HL-60 (cell line): ENCODE measurements at regions not wholly inside any gene's neighbourhood (a gene's known extent, or its start where the extent isn't known, plus 50 kb on each side); places are given as distances from the start of the nearest gene placed in this dataset.

ENCODE experiments used
- DNase-seq, 2 experiments: peaks; one replicate each; pipeline ENCODE4 v3.0.0-alpha.2; 2010 to 2020; ENCODE audit warnings: low read depth in 1 of 2, low spot score in 1 of 2
- H3K27ac ChIP-seq: fragments of 250-450 bp; sonication (Bioruptor Pico); replicated peaks from 2 replicates; pipeline ENCODE4 v1.5.1; 2020; ENCODE audit warnings: mild to moderate bottlenecking, moderate library complexity
- H3K27me3 ChIP-seq: fragments of 250-450 bp; sonication (Bioruptor Pico); 2 replicates; pipeline ENCODE4 v1.5.1; 2021; ENCODE audit warnings: mild to moderate bottlenecking, moderate library complexity; ENCODE audit not compliant: insufficient read depth, poor library complexity, severe bottlenecking
- H3K4me3 ChIP-seq: replicated peaks from 2 replicates; pipeline ENCODE4 v1.5.1; 2011; ENCODE audit warnings: mild to moderate bottlenecking, control low read depth, low read length; ENCODE audit not compliant: insufficient read depth
- CTCF ChIP-seq: IDR thresholded peaks from one replicate; pipeline ENCODE4 v1.5.1; 2011; ENCODE audit warnings: low read length, control low read depth, inconsistent platforms; ENCODE audit not compliant: insufficient read depth
- GABPA ChIP-seq: IDR thresholded peaks from 2 replicates; pipeline ENCODE4 v1.6.1; 2012; ENCODE audit warnings: low read depth
- POLR2AphosphoS5 ChIP-seq: IDR thresholded peaks from 2 replicates; pipeline ENCODE4 v1.6.1; 2012; ENCODE audit warnings: low read depth
- SPI1 ChIP-seq: IDR thresholded peaks from 2 replicates; pipeline ENCODE4 v1.6.1; 2012; ENCODE audit warnings: low read depth, mild to moderate bottlenecking, borderline replicate concordance
- TF ChIP-seq, protein P1 (sequence below): IDR thresholded peaks from 2 replicates; pipeline ENCODE4 v1.6.1; 2012; ENCODE audit warnings: low read depth; ENCODE audit not compliant: insufficient replicate concordance

DNA sequence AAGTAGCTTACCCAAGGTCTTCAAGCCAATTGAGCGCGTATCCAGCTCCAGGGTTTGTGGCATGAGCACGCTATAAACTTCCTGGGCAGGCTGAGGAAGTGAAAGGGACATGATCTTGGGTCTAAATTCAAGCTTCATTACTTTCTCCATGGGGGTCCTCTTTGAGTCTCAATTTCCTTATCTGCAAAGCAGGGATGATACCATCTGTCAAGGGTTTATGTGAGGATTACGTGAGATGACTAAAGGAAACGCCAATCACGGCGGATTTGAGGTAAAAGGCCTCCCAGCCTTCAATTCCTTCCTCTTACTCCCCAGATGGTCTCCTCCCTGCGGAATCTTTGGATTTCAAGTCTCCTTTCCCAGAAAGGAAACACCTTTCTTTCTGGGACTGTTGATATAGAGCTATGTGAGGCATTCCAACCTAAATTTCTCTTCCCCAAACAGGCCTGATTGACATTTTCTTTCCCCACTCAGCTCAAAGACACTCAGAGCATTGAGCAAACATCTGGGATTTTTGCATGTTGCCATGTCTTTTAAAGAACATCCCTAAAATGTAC, 474.4 kb downstream of the INSC start:
- H3K27me3 ChIP-seq = no peaks in the 10 kb centered on the region
- H3K4me3 ChIP-seq = no peak overlapping the region
- TF ChIP-seq GABPA (no peak), SPI1 (no peak), POLR2AphosphoS5 (no peak), CTCF (no peak)
- TF ChIP-seq, protein P1, sequence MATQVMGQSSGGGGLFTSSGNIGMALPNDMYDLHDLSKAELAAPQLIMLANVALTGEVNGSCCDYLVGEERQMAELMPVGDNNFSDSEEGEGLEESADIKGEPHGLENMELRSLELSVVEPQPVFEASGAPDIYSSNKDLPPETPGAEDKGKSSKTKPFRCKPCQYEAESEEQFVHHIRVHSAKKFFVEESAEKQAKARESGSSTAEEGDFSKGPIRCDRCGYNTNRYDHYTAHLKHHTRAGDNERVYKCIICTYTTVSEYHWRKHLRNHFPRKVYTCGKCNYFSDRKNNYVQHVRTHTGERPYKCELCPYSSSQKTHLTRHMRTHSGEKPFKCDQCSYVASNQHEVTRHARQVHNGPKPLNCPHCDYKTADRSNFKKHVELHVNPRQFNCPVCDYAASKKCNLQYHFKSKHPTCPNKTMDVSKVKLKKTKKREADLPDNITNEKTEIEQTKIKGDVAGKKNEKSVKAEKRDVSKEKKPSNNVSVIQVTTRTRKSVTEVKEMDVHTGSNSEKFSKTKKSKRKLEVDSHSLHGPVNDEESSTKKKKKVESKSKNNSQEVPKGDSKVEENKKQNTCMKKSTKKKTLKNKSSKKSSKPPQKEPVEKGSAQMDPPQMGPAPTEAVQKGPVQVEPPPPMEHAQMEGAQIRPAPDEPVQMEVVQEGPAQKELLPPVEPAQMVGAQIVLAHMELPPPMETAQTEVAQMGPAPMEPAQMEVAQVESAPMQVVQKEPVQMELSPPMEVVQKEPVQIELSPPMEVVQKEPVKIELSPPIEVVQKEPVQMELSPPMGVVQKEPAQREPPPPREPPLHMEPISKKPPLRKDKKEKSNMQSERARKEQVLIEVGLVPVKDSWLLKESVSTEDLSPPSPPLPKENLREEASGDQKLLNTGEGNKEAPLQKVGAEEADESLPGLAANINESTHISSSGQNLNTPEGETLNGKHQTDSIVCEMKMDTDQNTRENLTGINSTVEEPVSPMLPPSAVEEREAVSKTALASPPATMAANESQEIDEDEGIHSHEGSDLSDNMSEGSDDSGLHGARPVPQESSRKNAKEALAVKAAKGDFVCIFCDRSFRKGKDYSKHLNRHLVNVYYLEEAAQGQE = no peak
- H3K27ac ChIP-seq = no peak overlapping the region
- no peak for DNase-seq

GRCh38 chr11:15590132-15590531, 475.4 kb downstream of the INSC start:
- no peaks in the 10 kb centered on the region for H3K27me3 ChIP-seq
- H3K4me3 ChIP-seq = no peak overlapping the region
- DNase-seq = peak in 1 of 2 experiments; percentile 51
- H3K27ac ChIP-seq = no peak overlapping the region
- TF ChIP-seq POLR2AphosphoS5 (peak; percentile 93), GABPA (no peak; the same call in 1 of the 2 replicates), SPI1 (peak; percentile 66; the same call in 1 of the 2 replicates), CTCF (no peak)
- TF ChIP-seq, protein P1 = no peak

- DNase-seq = no peak
- Histone ChIP-seq H3K4me3 (no peak overlapping the region), H3K27ac (no peak overlapping the region), H3K27me3 (no peaks in the 10 kb centered on the region)
- TF ChIP-seq POLR2AphosphoS5 (no peak), SPI1 (no peak), CTCF (no peak), GABPA (no peak)
- TF ChIP-seq, protein P1 = no peak
Observed at GRCh38 chr11:15591112-15591537, 476.4 kb downstream of the INSC start.
